ENCODE measurements at regions not wholly inside any gene's neighbourhood (a gene's known extent, or its start where the extent isn't known, plus 50 kb on each side); places are given as distances from the start of the nearest gene placed in this dataset.

DNA sequence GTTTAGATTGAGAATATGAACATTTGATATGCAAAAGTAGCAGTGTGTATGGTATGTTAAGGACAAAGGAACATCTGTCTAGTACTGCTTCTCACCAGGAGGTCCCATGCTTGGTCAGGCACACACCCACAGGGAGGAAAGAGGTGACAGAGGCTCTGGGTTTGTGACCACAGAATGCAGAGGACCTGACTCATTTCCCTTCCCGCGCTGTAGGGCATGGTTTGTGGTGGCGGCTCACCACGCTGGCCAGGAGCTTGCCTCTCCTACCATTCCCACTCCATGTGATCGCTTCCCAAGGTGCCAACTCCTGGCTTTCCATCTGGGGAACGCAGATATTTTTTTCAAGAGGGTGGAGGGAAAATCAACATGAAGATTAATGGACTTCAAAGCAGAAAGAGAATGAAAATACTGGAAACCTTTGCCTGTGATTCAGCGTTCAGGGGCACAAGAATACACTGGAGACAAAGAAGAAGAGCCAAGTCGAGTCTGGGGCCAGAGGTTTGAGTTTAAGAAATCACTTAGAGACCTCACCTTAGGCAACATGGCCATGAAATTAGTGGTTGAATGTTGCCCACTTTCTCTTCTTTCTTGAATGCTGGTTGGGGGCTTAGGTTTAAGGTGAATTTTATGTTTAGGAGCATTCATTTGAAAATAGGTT lies 477.8 kb downstream of the CCDC171 start:
- Histone ChIP-seq H2BK15ac (ENCODE audit: low read depth, low read length) (no peak overlapping the region), H2BK20ac (ENCODE audit: low read depth, low read length, poor library complexity, severe bottlenecking) (no peak overlapping the region), H3K4me1 (ENCODE audit: insufficient read depth, low read length) (no peaks in the 10 kb centered on the region), H4K8ac (replicated peaks; ENCODE audit: insufficient read length, low read depth, low read length) (no peak overlapping the region), H3K56ac (ENCODE audit: insufficient read length, low read depth, low read length) (no peak overlapping the region), H3K4ac (ENCODE audit: low read depth, low read length) (no peak overlapping the region), H4K20me1 (ENCODE audit: control insufficient read depth, insufficient read depth, insufficient read length) (no peaks in the 10 kb centered on the region), H3K14ac (ENCODE audit: insufficient read depth, low read length) (no peak overlapping the region), H2BK5ac (ENCODE audit: insufficient read length, low read length) (no peak overlapping the region), H2AK5ac (ENCODE audit: insufficient read length, low read length) (no peak overlapping the region), H2BK120ac (ENCODE audit: low read depth, low read length, poor library complexity, severe bottlenecking) (no peak overlapping the region), H3K9ac (ENCODE audit: extremely low read depth, insufficient read length, low read length) (no peak overlapping the region), H2AFZ (ENCODE audit: low read length) (no peak overlapping the region), H3K79me1 (ENCODE audit: insufficient read depth, low read depth, low read length, poor library complexity, severe bottlenecking) (no peaks in the 10 kb centered on the region), H4K5ac (ENCODE audit: insufficient read length, low read depth, low read length) (no peak overlapping the region), H3K27ac (ENCODE audit: insufficient read length, low read depth, low read length) (no peak overlapping the region), H3K4me2 (ENCODE audit: insufficient read depth, insufficient read length, low read length) (no peak overlapping the region), H2BK12ac (ENCODE audit: insufficient read length, low read depth, low read length) (no peak overlapping the region), H3K9me3 (ENCODE audit: control insufficient read depth, low read depth, low read length) (no peaks in the 10 kb centered on the region), H3K79me2 (ENCODE audit: insufficient read depth, low read length) (no peaks in the 10 kb centered on the region), H3T11ph (ENCODE audit: low read length) (no peak overlapping the region), H3K23me2 (ENCODE audit: insufficient read length, low read depth, low read length, poor library complexity, severe bottlenecking) (no peaks in the 10 kb centered on the region), H3K27me3 (ENCODE audit: insufficient read depth, low read length) (no peaks in the 10 kb centered on the region), H3K18ac (ENCODE audit: insufficient read length, low read depth, low read length) (no peak overlapping the region), H3K23ac (ENCODE audit: insufficient read length, low read depth, low read length) (no peak overlapping the region), H4K91ac (ENCODE audit: insufficient read length, low read depth, low read length) (no peak overlapping the region)
- no CpG with 5 or more reads among the region's 8 CpGs for WGBS (ENCODE audit: extremely low coverage, insufficient read length, low lambda C conversion rate)
- DNase-seq = no peak
- Mint-ChIP-seq H3K27ac (peak overlapping the region in 1 of 3 experiments; percentile 75; a peak in 2 of 7 replicates), H3K27me3 (ENCODE audit: low read depth) (no peaks in the 10 kb centered on the region), H3K36me3 (ENCODE audit: insufficient read depth in 1 of 3, low read depth in 3 of 3) (no peaks in the 10 kb centered on the region), H3K9me3 (no peaks in the 10 kb centered on the region; a peak in 1 of 5 replicates), H3K4me3 (no peak overlapping the region), H3K4me1 (peaks cover 0 to 4% of the 10 kb centered on the region in 2 experiments; a peak in 1 of 4 replicates)
- TF ChIP-seq, protein P1, sequence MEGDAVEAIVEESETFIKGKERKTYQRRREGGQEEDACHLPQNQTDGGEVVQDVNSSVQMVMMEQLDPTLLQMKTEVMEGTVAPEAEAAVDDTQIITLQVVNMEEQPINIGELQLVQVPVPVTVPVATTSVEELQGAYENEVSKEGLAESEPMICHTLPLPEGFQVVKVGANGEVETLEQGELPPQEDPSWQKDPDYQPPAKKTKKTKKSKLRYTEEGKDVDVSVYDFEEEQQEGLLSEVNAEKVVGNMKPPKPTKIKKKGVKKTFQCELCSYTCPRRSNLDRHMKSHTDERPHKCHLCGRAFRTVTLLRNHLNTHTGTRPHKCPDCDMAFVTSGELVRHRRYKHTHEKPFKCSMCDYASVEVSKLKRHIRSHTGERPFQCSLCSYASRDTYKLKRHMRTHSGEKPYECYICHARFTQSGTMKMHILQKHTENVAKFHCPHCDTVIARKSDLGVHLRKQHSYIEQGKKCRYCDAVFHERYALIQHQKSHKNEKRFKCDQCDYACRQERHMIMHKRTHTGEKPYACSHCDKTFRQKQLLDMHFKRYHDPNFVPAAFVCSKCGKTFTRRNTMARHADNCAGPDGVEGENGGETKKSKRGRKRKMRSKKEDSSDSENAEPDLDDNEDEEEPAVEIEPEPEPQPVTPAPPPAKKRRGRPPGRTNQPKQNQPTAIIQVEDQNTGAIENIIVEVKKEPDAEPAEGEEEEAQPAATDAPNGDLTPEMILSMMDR (conservative IDR thresholded peaks at IDR 0.05) = no peak
